Neural progenitor cell (in vitro differentiated cells): ENCODE measurements at regions not wholly inside any gene's neighbourhood (a gene's known extent, or its start where the extent isn't known, plus 50 kb on each side); places are given as distances from the start of the nearest gene placed in this dataset.

Source experiments
- CTCF ChIP-seq: fragments of 200-600 bp; sonication (generic); IDR thresholded peaks from 2 replicates; pipeline ENCODE4 v1.5.1; 2017; ENCODE audit warnings: antibody characterized with exemption, mild to moderate bottlenecking
- EZH2 ChIP-seq: fragments of 200-600 bp; sonication (generic); IDR thresholded peaks from 2 replicates; pipeline ENCODE4 v1.6.1; 2017; ENCODE audit warnings: antibody characterized with exemption, mild to moderate bottlenecking, moderate library complexity
- EZH2phosphoT487 ChIP-seq: fragments of 200-600 bp; sonication (generic); IDR thresholded peaks from 2 replicates; pipeline ENCODE4 v1.6.1; 2017; ENCODE audit warnings: antibody characterized with exemption

GRCh38 chr6:85892346-85892745 lies 249.7 kb upstream of the SYNCRIP start:
- no peak for TF ChIP-seq CTCF
- TF ChIP-seq EZH2, result no peak
- no peak for TF ChIP-seq EZH2phosphoT487
